HepG2 (cell line): ENCODE measurements at regions not wholly inside any gene's neighbourhood (a gene's known extent, or its start where the extent isn't known, plus 50 kb on each side); places are given as distances from the start of the nearest gene placed in this dataset.

Source experiments
- ATAC-seq: fragments of 200-7000 bp; cut with Tn5 transposase; 3 replicates; pipeline ENCODE4 v1.9.1; 2020; ENCODE audit warnings: mild to moderate bottlenecking, moderate library complexity
- BruUV-seq: library from RNA; stranded (reverse); fragments of 400-500 nt; replicated peaks from 2 replicates; lab custom pipeline; 2021; lab: Mats Ljungman, UMichigan
- CTCF ChIA-PET: fragments of 300-600 bp; formaldehyde crosslinking; extraction: SDS; loops from one replicate; lab custom pipeline; 2021; ENCODE audit warnings: low total read pairs, inconsistent platforms, low intra/inter-chr PET ratio; lab: Yijun Ruan, JAX
- POLR2A ChIA-PET: fragments of 350-600 bp; sonication (Branson Sonifier 250); formaldehyde crosslinking; loops from one replicate; lab custom pipeline; 2020; ENCODE audit warnings: antibody characterized with exemption, inconsistent platforms; lab: Yijun Ruan, JAX
- DNase-seq: peaks from one replicate; pipeline ENCODE4 v3.0.0-alpha.2; 2015; ENCODE audit warnings: low spot score
- FAIRE-seq: peaks from 3 replicates; lab custom pipeline; 2011; peaks lifted over from hg19 to GRCh38; lab: Jason Lieb, UNC
- H2AFZ ChIP-seq: one replicate; pipeline ENCODE4 v1.6.1; 2011; ENCODE audit warnings: low read length, inconsistent platforms
- H3K27ac ChIP-seq: fragments of 300-600 bp; 3 replicates; pipeline ENCODE4 v1.8.0; 2011; ENCODE audit warnings: mixed run types, mild to moderate bottlenecking, mixed read lengths, low read length, inconsistent platforms; ENCODE audit not compliant: insufficient read depth; ENCODE audit errors: extremely low read length
- H3K27me3 ChIP-seq, 2 experiments: fragments of 200-600 bp in 1 of 2; 2 replicates in 1 of 2; 3 replicates in 1 of 2; pipeline versions ENCODE4 v1.6.0 to v1.8.0; 2011; ENCODE audit warnings: low read length in 2 of 2, mild to moderate bottlenecking in 2 of 2, moderate library complexity in 2 of 2, inconsistent platforms in 1 of 2; ENCODE audit not compliant: insufficient read depth in 2 of 2, control insufficient read depth in 1 of 2
- H3K36me3 ChIP-seq, 2 experiments: fragments of 200-600 bp in 1 of 2; replicated peaks in 1 of 2; 2 replicates in 1 of 2; 3 replicates in 1 of 2; pipeline versions ENCODE4 v1.5.1 to v1.8.0; 2011; ENCODE audit warnings: low read length in 2 of 2, inconsistent platforms in 1 of 2; ENCODE audit not compliant: insufficient read depth in 2 of 2, control insufficient read depth in 1 of 2
- H3K4me1 ChIP-seq: 2 replicates; pipeline ENCODE4 v1.5.1; 2012; ENCODE audit warnings: low read length, inconsistent platforms; ENCODE audit not compliant: insufficient read depth
- H3K4me2 ChIP-seq: 2 replicates; pipeline ENCODE4 v1.6.0; 2011; ENCODE audit warnings: low read depth, low read length, inconsistent platforms
- H3K4me3 ChIP-seq, 3 experiments: fragments of 200-600 bp in 1 of 3; sonication (generic), shearing (Covaris generic) in 1 of 3; replicated peaks in 1 of 3; 2 replicates each; pipeline ENCODE4 v1.5.1; 2011 to 2016; ENCODE audit warnings: low read length in 3 of 3, inconsistent platforms in 2 of 3, low read depth in 2 of 3, mild to moderate bottlenecking in 2 of 3, control low read depth in 1 of 3, mixed read lengths in 1 of 3; ENCODE audit not compliant: insufficient read depth in 1 of 3
- H3K79me2 ChIP-seq: one replicate; pipeline ENCODE4 v1.6.1; 2011; ENCODE audit warnings: low read length, inconsistent platforms; ENCODE audit not compliant: insufficient read depth
- H3K9ac ChIP-seq: 2 replicates; pipeline ENCODE4 v1.6.0; 2011; ENCODE audit warnings: mild to moderate bottlenecking, low read depth, low read length, inconsistent platforms; ENCODE audit not compliant: insufficient read depth
- H3K9me3 ChIP-seq: 2 replicates; pipeline ENCODE4 v1.5.1; 2012; ENCODE audit warnings: mild to moderate bottlenecking, low read length
- H4K20me1 ChIP-seq: 2 replicates; pipeline ENCODE4 v1.6.0; 2011; ENCODE audit warnings: inconsistent platforms, mild to moderate bottlenecking, low read length, moderate library complexity; ENCODE audit not compliant: insufficient read depth
- CBX2 ChIP-seq, 2 experiments: fragments of 200-600 bp in 1 of 2; sonication (generic); formaldehyde crosslinking in 1 of 2; IDR thresholded peaks; 2 replicates each; pipeline versions ENCODE4 v1.7.0 to v1.8.1; 2018 to 2022; ENCODE audit warnings: low read depth in 2 of 2, low read length in 1 of 2, mild to moderate bottlenecking in 1 of 2, missing genetic modification reagents in 1 of 2
- DPF2 ChIP-seq: sonication (generic); formaldehyde crosslinking; IDR thresholded peaks from 2 replicates; pipeline ENCODE4 v1.4.0; 2020; ENCODE audit warnings: mild to moderate bottlenecking, low read depth, missing genetic modification reagents, borderline replicate concordance
- FOXK1 ChIP-seq: sonication (generic); formaldehyde crosslinking; IDR thresholded peaks from 2 replicates; pipeline ENCODE4 v1.4.0; 2020; ENCODE audit warnings: low read depth, missing genetic modification reagents, borderline replicate concordance
- HNF4A ChIP-seq: sonication (generic); formaldehyde crosslinking; IDR thresholded peaks from 2 replicates; pipeline ENCODE4 v1.4.0; 2020; ENCODE audit warnings: missing genetic modification reagents
- MZF1 ChIP-seq: sonication (generic); formaldehyde crosslinking; IDR thresholded peaks from 2 replicates; pipeline ENCODE4 v1.8.1; 2023; ENCODE audit warnings: mild to moderate bottlenecking, missing genetic modification reagents, borderline replicate concordance
- NFE2L1 ChIP-seq: sonication (generic); formaldehyde crosslinking; IDR thresholded peaks from 2 replicates; pipeline ENCODE4 v1.4.0; 2020; ENCODE audit warnings: missing genetic modification reagents, mild to moderate bottlenecking, borderline replicate concordance
- NPAS2 ChIP-seq: sonication (generic); formaldehyde crosslinking; IDR thresholded peaks from 2 replicates; pipeline ENCODE4 v1.8.0; 2022; ENCODE audit warnings: mild to moderate bottlenecking, missing genetic modification reagents, borderline replicate concordance
- PHF5A ChIP-seq: IDR thresholded peaks from one replicate; pipeline ENCODE4 v1.6.1; 2018; ENCODE audit warnings: low read depth, missing genetic modification reagents; ENCODE audit not compliant: unreplicated experiment
- RFXANK ChIP-seq: IDR thresholded peaks from 2 replicates; pipeline ENCODE4 v1.6.1; 2016
- ZNF30 ChIP-seq: sonication (generic); formaldehyde crosslinking; IDR thresholded peaks from 2 replicates; pipeline ENCODE4 v1.5.0; 2020; ENCODE audit warnings: mild to moderate bottlenecking, missing genetic modification reagents
- ZNF335 ChIP-seq: sonication (generic); formaldehyde crosslinking; IDR thresholded peaks from 2 replicates; pipeline ENCODE4 v1.4.0; 2020; ENCODE audit warnings: missing genetic modification reagents
- ZNF660 ChIP-seq: sonication (generic); formaldehyde crosslinking; IDR thresholded peaks from 2 replicates; pipeline ENCODE4 v1.5.1; 2020; ENCODE audit warnings: mild to moderate bottlenecking, low read depth, missing genetic modification reagents, borderline replicate concordance
- ZSCAN30 ChIP-seq: sonication (generic); formaldehyde crosslinking; IDR thresholded peaks from 2 replicates; pipeline ENCODE4 v1.5.0; 2020; ENCODE audit warnings: mild to moderate bottlenecking, missing genetic modification reagents
- WGBS: methylation state at CpG from one replicate; pipeline ENCODE4 v1.1.6; 2017; ENCODE audit warnings: low lambda C conversion rate; 5-methylcytosine and 5-hydroxymethylcytosine counted together
- in situ Hi-C: cut with HindIII; loops from 2 replicates; pipeline ENCODE4 v1.10.0; 2017; ENCODE audit warnings: low pct_unique_long_range_greater_than_20kb; ENCODE audit not compliant: extremely low pct_ligation_motif_present
- intact Hi-C: fragments of 100-400 bp; cut with micrococcal nuclease; formaldehyde crosslinking; loops from one replicate; pipeline ENCODE4 v1.10.0; 2022; ENCODE audit not compliant: unreplicated experiment
- TF ChIP-seq, protein P1 (sequence below): sonication (generic); formaldehyde crosslinking; IDR thresholded peaks from 2 replicates; pipeline ENCODE4 v1.4.0; 2020; ENCODE audit warnings: missing genetic modification reagents
- TF ChIP-seq, protein P2 (sequence below): sonication (generic); formaldehyde crosslinking; IDR thresholded peaks from 2 replicates; pipeline ENCODE4 v1.4.0; 2020; ENCODE audit warnings: missing genetic modification reagents
- TF ChIP-seq, protein P3 (sequence below): sonication (generic); formaldehyde crosslinking; IDR thresholded peaks from 2 replicates; pipeline ENCODE4 v1.4.0; 2020; ENCODE audit warnings: missing genetic modification reagents, mild to moderate bottlenecking, borderline replicate concordance

DNA sequence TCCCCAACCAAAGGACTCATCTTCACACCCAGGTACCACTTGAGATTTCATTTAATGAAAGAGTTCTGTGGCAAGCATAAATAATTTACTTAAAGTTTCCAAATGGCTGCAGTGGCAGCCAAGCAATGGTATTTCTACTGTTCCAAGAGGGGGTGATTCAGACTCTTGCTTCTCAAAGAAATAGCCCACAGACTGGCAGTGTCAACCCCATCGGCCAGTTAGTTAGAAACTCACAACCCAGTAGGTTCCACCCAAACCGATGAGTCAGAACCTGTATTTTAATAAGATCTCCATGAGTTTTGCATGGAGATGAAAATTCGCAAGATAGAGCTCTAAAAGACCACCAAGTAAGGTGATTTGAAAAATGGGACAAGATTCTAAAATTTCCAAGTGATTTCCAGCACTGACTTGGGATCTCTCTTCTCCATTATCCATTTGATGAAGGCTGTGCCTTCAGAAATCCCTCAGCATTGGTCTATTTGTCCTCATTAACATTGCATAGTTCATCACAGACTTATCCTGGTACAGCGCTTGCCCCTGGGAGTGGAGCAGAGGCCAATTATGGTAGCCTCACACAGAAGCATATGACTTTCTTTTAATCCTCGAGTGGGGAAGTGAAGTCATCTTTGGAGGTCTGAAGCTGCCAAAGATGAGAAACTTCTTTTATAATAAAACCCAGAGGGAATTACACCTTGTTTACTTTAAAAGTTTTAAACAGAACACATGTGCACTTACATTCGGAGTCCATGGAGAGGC is 361.4 kb upstream of the ID2 start:
- Histone ChIP-seq H3K9ac (no peak overlapping the region), H3K36me3 (no peaks in the 10 kb centered on the region), H3K4me1 (0 out of 2 replicates have a peak, but pooled peaks cover 6% of the 10 kb centered on the region), H3K4me3 (no peak overlapping the region), H3K27me3 (peaks cover 2 to 15% of the 10 kb centered on the region in 2 experiments; a peak in 4 of 5 replicates), H4K20me1 (no peaks in the 10 kb centered on the region), H2AFZ (no peak overlapping the region), H3K4me2 (no peak overlapping the region), H3K27ac (no peak overlapping the region), H3K9me3 (no peaks in the 10 kb centered on the region), H3K79me2 (no peaks in the 10 kb centered on the region)
- no TSS peak for BruUV-seq
- ChIA-PET CTCF (no interaction called here), POLR2A (no interaction called here)
- FAIRE-seq (no peak), DNase-seq (no peak), ATAC-seq (no peak)
- TF ChIP-seq, protein P1, sequence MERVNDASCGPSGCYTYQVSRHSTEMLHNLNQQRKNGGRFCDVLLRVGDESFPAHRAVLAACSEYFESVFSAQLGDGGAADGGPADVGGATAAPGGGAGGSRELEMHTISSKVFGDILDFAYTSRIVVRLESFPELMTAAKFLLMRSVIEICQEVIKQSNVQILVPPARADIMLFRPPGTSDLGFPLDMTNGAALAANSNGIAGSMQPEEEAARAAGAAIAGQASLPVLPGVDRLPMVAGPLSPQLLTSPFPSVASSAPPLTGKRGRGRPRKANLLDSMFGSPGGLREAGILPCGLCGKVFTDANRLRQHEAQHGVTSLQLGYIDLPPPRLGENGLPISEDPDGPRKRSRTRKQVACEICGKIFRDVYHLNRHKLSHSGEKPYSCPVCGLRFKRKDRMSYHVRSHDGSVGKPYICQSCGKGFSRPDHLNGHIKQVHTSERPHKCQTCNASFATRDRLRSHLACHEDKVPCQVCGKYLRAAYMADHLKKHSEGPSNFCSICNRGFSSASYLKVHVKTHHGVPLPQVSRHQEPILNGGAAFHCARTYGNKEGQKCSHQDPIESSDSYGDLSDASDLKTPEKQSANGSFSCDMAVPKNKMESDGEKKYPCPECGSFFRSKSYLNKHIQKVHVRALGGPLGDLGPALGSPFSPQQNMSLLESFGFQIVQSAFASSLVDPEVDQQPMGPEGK: no peak
- TF ChIP-seq PHF5A (CRISPR knock-in tag): no peak
- TF ChIP-seq ZNF660 (CRISPR knock-in tag): no peak
- TF ChIP-seq CBX2 (IDR thresholded peaks at IDR 0.05; ENCODE audit: low read depth, low read length): no peak
- no peak for TF ChIP-seq CBX2 (CRISPR knock-in tag; IDR thresholded peaks at IDR 0.05; ENCODE audit: low read depth)
- TF ChIP-seq, protein P2, sequence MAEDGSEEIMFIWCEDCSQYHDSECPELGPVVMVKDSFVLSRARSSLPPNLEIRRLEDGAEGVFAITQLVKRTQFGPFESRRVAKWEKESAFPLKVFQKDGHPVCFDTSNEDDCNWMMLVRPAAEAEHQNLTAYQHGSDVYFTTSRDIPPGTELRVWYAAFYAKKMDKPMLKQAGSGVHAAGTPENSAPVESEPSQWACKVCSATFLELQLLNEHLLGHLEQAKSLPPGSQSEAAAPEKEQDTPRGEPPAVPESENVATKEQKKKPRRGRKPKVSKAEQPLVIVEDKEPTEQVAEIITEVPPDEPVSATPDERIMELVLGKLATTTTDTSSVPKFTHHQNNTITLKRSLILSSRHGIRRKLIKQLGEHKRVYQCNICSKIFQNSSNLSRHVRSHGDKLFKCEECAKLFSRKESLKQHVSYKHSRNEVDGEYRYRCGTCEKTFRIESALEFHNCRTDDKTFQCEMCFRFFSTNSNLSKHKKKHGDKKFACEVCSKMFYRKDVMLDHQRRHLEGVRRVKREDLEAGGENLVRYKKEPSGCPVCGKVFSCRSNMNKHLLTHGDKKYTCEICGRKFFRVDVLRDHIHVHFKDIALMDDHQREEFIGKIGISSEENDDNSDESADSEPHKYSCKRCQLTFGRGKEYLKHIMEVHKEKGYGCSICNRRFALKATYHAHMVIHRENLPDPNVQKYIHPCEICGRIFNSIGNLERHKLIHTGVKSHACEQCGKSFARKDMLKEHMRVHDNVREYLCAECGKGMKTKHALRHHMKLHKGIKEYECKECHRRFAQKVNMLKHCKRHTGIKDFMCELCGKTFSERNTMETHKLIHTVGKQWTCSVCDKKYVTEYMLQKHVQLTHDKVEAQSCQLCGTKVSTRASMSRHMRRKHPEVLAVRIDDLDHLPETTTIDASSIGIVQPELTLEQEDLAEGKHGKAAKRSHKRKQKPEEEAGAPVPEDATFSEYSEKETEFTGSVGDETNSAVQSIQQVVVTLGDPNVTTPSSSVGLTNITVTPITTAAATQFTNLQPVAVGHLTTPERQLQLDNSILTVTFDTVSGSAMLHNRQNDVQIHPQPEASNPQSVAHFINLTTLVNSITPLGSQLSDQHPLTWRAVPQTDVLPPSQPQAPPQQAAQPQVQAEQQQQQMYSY: no peak
- TF ChIP-seq DPF2 (CRISPR knock-in tag): no peak
- no peak for TF ChIP-seq NPAS2
- no peak for TF ChIP-seq ZNF335 (CRISPR knock-in tag)
- no peak for TF ChIP-seq HNF4A (CRISPR knock-in tag)
- TF ChIP-seq RFXANK (CRISPR knock-in tag): no peak
- TF ChIP-seq ZSCAN30: no peak
- no peak for TF ChIP-seq MZF1
- no peak for TF ChIP-seq FOXK1 (CRISPR knock-in tag)
- no peak for TF ChIP-seq ZNF30
- no peak for TF ChIP-seq NFE2L1
- TF ChIP-seq, protein P3, sequence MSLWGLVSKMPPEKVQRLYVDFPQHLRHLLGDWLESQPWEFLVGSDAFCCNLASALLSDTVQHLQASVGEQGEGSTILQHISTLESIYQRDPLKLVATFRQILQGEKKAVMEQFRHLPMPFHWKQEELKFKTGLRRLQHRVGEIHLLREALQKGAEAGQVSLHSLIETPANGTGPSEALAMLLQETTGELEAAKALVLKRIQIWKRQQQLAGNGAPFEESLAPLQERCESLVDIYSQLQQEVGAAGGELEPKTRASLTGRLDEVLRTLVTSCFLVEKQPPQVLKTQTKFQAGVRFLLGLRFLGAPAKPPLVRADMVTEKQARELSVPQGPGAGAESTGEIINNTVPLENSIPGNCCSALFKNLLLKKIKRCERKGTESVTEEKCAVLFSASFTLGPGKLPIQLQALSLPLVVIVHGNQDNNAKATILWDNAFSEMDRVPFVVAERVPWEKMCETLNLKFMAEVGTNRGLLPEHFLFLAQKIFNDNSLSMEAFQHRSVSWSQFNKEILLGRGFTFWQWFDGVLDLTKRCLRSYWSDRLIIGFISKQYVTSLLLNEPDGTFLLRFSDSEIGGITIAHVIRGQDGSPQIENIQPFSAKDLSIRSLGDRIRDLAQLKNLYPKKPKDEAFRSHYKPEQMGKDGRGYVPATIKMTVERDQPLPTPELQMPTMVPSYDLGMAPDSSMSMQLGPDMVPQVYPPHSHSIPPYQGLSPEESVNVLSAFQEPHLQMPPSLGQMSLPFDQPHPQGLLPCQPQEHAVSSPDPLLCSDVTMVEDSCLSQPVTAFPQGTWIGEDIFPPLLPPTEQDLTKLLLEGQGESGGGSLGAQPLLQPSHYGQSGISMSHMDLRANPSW: no peak
- WGBS: 53% methylated on average over 6 of the region's 6 CpGs
- intact Hi-C loops: no loop called here
- in situ Hi-C loops: no loop called here
